Stimulated activated CD4-positive, alpha-beta T cell treated with anti-CD3 and anti-CD28 coated beads, Interleukin-4, amount 100 ng/mL, for 1 hour (primary cell): ENCODE measurements at regions not wholly inside any gene's neighbourhood (a gene's known extent, or its start where the extent isn't known, plus 50 kb on each side); places are given as distances from the start of the nearest gene placed in this dataset.

ENCODE experiments used
- DNase-seq: peaks from one replicate; pipeline ENCODE4 v3.0.0-alpha.2; 2020

GRCh38 chr11:71120471-71120896, 131.9 kb downstream of the SHANK2 start:
- no peak for DNase-seq

GRCh38 chr11:71119656-71120269, 132.6 kb downstream of the SHANK2 start:
- no peak for DNase-seq

- DNase-seq: no peak
Measured at GRCh38 chr11:71118671-71119250, 133.6 kb downstream of the SHANK2 start.

- DNase-seq: no peak
Measured at GRCh38 chr11:71117311-71117710, 135.1 kb downstream of the SHANK2 start.

GRCh38 chr11:71116693-71117040, 135.7 kb downstream of the SHANK2 start:
- no peak for DNase-seq

GRCh38 chr11:71115770-71116692, 136.3 kb downstream of the SHANK2 start:
- no peak for DNase-seq

GRCh38 chr11:71114124-71114851, 138.1 kb downstream of the SHANK2 start:
- DNase-seq: no peak

- no peak for DNase-seq
Measured at GRCh38 chr11:71112990-71113389, 139.4 kb downstream of the SHANK2 start.

- DNase-seq: no peak
Measured at GRCh38 chr11:71112454-71112853, 139.9 kb downstream of the SHANK2 start.

GRCh38 chr11:71109586-71109985, 142.8 kb downstream of the SHANK2 start:
- DNase-seq: no peak

GRCh38 chr11:71109186-71109585, 143.2 kb downstream of the SHANK2 start:
- DNase-seq: no peak

GRCh38 chr11:71108013-71108865, 144.1 kb downstream of the SHANK2 start:
- DNase-seq: no peak

GRCh38 chr11:71106671-71107070, 145.7 kb downstream of the SHANK2 start:
- no peak for DNase-seq

- DNase-seq: no peak
Measured at GRCh38 chr11:71103266-71103665, 149.1 kb downstream of the SHANK2 start.

- DNase-seq: no peak
Measured at GRCh38 chr11:71102251-71102995, 150.0 kb downstream of the SHANK2 start.

- no peak for DNase-seq
Measured at GRCh38 chr11:71101606-71102005, 150.8 kb downstream of the SHANK2 start.

GRCh38 chr11:71101046-71101445, 151.3 kb downstream of the SHANK2 start:
- no peak for DNase-seq

- no peak for DNase-seq
Measured at GRCh38 chr11:71098776-71099175, 153.6 kb downstream of the SHANK2 start.

GRCh38 chr11:71097506-71098240, 154.7 kb downstream of the SHANK2 start:
- no peak for DNase-seq

GRCh38 chr11:71096751-71097388, 155.5 kb downstream of the SHANK2 start:
- no peak for DNase-seq
